ENCODE measurements at regions not wholly inside any gene's neighbourhood (a gene's known extent, or its start where the extent isn't known, plus 50 kb on each side); places are given as distances from the start of the nearest gene placed in this dataset.

DNA sequence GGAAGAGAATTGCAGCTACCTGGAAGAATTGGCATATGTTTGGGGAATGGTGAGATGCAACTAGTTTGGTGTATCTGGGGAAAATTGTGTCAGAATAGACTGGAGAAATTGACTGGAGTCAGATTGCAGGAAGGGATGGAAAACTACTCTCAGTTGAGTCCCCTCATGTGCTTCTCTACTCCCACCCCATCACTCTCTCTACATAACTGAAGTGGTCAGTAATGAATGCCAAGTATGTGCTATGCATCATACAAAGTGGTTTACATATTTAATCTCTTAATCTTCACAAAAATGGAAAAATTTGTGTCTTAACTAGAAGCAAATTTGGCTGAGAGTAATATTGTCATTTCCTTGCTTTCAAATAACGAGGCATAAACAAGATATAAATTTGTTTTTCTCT is 146.4 kb upstream of the TNC start:
- Histone ChIP-seq H3K9me3 (ENCODE audit: low read depth) (no peaks in the 10 kb centered on the region), H3K4me3 (no peak overlapping the region), H3K79me2 (no peaks in the 10 kb centered on the region), H3K36me3 (replicated peaks; ENCODE audit: insufficient read depth, low read depth) (no peaks in the 10 kb centered on the region), H4K20me1 (ENCODE audit: insufficient read depth, poor library complexity, severe bottlenecking) (no peaks in the 10 kb centered on the region), H2AFZ (no peak overlapping the region), H3K9me2 (replicated peaks; ENCODE audit: insufficient read depth) (no peaks in the 10 kb centered on the region), H3K4me2 (no peak overlapping the region), H3K27me3 (no peaks in the 10 kb centered on the region), H3K4me1 (ENCODE audit: insufficient read depth) (no peaks in the 10 kb centered on the region), H3K27ac (no peak overlapping the region)
- no peak for DNase-seq (ENCODE audit: low spot score)
- TF ChIP-seq CTCF (IDR thresholded peaks at IDR 0.05; ENCODE audit: poor library complexity), result no peak
- 87% methylated on average over 1 of the region's 1 CpG for WGBS (ENCODE audit: low lambda C conversion rate, missing lambda C conversion rate)

DNA sequence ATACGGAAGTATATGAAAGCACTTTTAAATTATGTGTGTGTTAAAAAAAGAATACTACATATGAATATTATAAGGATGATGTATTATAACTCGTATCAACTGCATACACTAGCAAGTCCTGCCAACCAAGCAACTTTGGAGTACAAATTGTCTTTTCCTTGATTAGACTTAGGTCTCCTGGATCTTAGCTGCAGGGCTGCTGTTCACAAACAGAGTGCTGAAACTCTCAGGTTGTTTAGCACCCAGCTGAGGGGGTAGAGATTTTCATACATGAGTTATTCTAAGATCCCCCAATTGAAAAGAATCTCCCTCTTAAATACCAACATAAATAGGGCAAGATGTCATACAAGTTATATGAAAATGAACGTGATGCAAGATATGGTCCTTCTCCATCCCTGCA is 149.8 kb upstream of the TNC start:
- Histone ChIP-seq H3K27ac (no peak overlapping the region), H3K4me1 (ENCODE audit: insufficient read depth) (no peaks in the 10 kb centered on the region), H3K4me3 (no peak overlapping the region), H3K79me2 (no peaks in the 10 kb centered on the region), H2AFZ (no peak overlapping the region), H3K27me3 (no peaks in the 10 kb centered on the region), H3K9me3 (ENCODE audit: low read depth) (no peaks in the 10 kb centered on the region), H3K9me2 (replicated peaks; ENCODE audit: insufficient read depth) (no peaks in the 10 kb centered on the region), H4K20me1 (ENCODE audit: insufficient read depth, poor library complexity, severe bottlenecking) (no peaks in the 10 kb centered on the region), H3K4me2 (no peak overlapping the region), H3K36me3 (replicated peaks; ENCODE audit: insufficient read depth, low read depth) (no peaks in the 10 kb centered on the region)
- 73% methylated on average over 3 of the region's 3 CpGs for WGBS (ENCODE audit: low lambda C conversion rate, missing lambda C conversion rate)
- DNase-seq (ENCODE audit: low spot score), result peak; percentile 43
- TF ChIP-seq CTCF (IDR thresholded peaks at IDR 0.05; ENCODE audit: poor library complexity) (no peak), EZH2 (IDR thresholded peaks at IDR 0.05; ENCODE audit: borderline replicate concordance) (no peak), EZH2phosphoT487 (IDR thresholded peaks at IDR 0.05; ENCODE audit: low read depth, severe bottlenecking, unreplicated experiment) (no peak)

DNA sequence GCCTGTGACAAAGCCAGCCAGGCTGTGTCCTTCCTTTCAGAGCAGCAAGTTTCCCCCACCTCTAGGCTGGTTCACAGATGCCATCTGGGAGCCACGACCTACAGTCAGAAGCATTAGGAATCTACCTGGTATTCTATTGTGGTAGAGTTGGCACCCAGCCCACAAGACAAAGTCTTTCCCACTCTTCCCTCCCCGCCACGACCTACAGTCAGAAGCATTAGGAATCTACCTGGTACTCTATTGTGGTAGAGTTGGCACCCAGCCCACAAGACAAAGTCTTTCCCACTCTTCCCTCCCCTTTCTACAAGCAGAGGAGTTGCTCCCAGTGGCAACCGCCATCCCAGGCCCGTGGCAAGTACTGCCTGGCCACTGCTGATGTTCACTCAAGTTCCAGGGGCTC is 157.8 kb upstream of the TNC start:
- Histone ChIP-seq H3K4me2 (no peak overlapping the region), H2AFZ (no peak overlapping the region), H3K36me3 (replicated peaks; ENCODE audit: insufficient read depth, low read depth) (no peaks in the 10 kb centered on the region), H3K9me2 (replicated peaks; ENCODE audit: insufficient read depth) (no peaks in the 10 kb centered on the region), H3K4me1 (ENCODE audit: insufficient read depth) (no peaks in the 10 kb centered on the region), H3K4me3 (no peak overlapping the region), H3K27ac (no peak overlapping the region), H3K79me2 (no peaks in the 10 kb centered on the region), H3K9me3 (ENCODE audit: low read depth) (no peaks in the 10 kb centered on the region), H4K20me1 (ENCODE audit: insufficient read depth, poor library complexity, severe bottlenecking) (no peaks in the 10 kb centered on the region), H3K27me3 (no peaks in the 10 kb centered on the region)
- TF ChIP-seq EZH2phosphoT487 (IDR thresholded peaks at IDR 0.05; ENCODE audit: low read depth, severe bottlenecking, unreplicated experiment) (no peak), CTCF (IDR thresholded peaks at IDR 0.05; ENCODE audit: poor library complexity) (no peak), EZH2 (IDR thresholded peaks at IDR 0.05; ENCODE audit: borderline replicate concordance) (no peak)
- DNase-seq (ENCODE audit: low spot score), result no peak
- WGBS (ENCODE audit: low lambda C conversion rate, missing lambda C conversion rate), result 83% methylated on average over 5 of the region's 5 CpGs

DNA sequence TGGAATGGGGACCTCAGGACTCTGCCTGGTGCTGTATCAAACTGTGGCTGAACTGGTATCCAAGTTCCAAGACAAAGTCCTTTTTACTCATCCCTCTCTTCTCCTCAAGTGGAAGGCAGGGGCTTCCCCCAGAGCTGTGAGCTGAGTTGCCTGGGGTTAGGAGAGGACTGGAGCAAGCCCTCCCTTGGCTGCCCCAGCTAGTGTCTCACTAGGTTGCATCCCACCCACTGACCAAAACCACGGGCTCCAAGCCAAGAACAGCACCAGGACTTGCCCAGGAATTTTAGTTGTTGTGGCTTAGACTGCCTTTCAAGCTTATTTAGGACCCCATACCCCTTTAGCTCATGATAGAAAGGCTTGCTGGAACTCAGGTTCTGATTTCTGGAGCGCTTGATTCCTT is 158.7 kb upstream of the TNC start:
- H3K4me2 ChIP-seq, result no peak overlapping the region
- H2AFZ ChIP-seq, result no peak overlapping the region
- no peaks in the 10 kb centered on the region for H3K27me3 ChIP-seq
- no peaks in the 10 kb centered on the region for H3K9me2 ChIP-seq (replicated peaks; ENCODE audit: insufficient read depth)
- TF ChIP-seq EZH2 (IDR thresholded peaks at IDR 0.05; ENCODE audit: borderline replicate concordance) (no peak), EZH2phosphoT487 (IDR thresholded peaks at IDR 0.05; ENCODE audit: low read depth, severe bottlenecking, unreplicated experiment) (no peak), CTCF (IDR thresholded peaks at IDR 0.05; ENCODE audit: poor library complexity) (no peak)
- H3K4me3 ChIP-seq, result no peak overlapping the region
- WGBS (ENCODE audit: low lambda C conversion rate, missing lambda C conversion rate), result 97% methylated on average over 2 of the region's 2 CpGs
- no peaks in the 10 kb centered on the region for H3K4me1 ChIP-seq (ENCODE audit: insufficient read depth)
- H3K27ac ChIP-seq, result no peak overlapping the region
- no peaks in the 10 kb centered on the region for H4K20me1 ChIP-seq (ENCODE audit: insufficient read depth, poor library complexity, severe bottlenecking)
- H3K79me2 ChIP-seq, result no peaks in the 10 kb centered on the region
- H3K36me3 ChIP-seq (replicated peaks; ENCODE audit: insufficient read depth, low read depth), result no peaks in the 10 kb centered on the region
- no peaks in the 10 kb centered on the region for H3K9me3 ChIP-seq (ENCODE audit: low read depth)
- no peak for DNase-seq (ENCODE audit: low spot score)
